MM.1S (cell line): ENCODE measurements at regions not wholly inside any gene's neighbourhood (a gene's known extent, or its start where the extent isn't known, plus 50 kb on each side); places are given as distances from the start of the nearest gene placed in this dataset.

Experiments used
- DNase-seq: peaks from one replicate; pipeline ENCODE4 v3.0.0-alpha.2; 2015
- H2AFZ ChIP-seq: fragments of 300-600 bp; sonication (generic); 2 replicates; pipeline ENCODE4 v1.6.0; 2016; ENCODE audit warnings: antibody characterized with exemption, low read length
- H3F3A ChIP-seq: fragments of 300-600 bp; sonication (generic); 2 replicates; pipeline ENCODE4 v1.6.1; 2016; ENCODE audit warnings: mild to moderate bottlenecking, antibody characterized with exemption, low read length, moderate library complexity, mixed read lengths; ENCODE audit not compliant: insufficient read depth
- H3K27ac ChIP-seq: fragments of 300-600 bp; sonication (generic); 2 replicates; pipeline ENCODE4 v1.5.1; 2016; ENCODE audit warnings: mild to moderate bottlenecking, low read length
- H3K27me3 ChIP-seq: fragments of 300-600 bp; sonication (generic); replicated peaks from 2 replicates; pipeline ENCODE4 v1.6.0; 2016; ENCODE audit warnings: low read length; ENCODE audit not compliant: insufficient read depth
- H3K36me3 ChIP-seq: fragments of 300-600 bp; sonication (generic); replicated peaks from 2 replicates; pipeline ENCODE4 v1.6.1; 2016; ENCODE audit warnings: mild to moderate bottlenecking, low read length, mixed read lengths; ENCODE audit not compliant: insufficient read depth
- H3K4me1 ChIP-seq: fragments of 300-600 bp; sonication (generic); 2 replicates; pipeline ENCODE4 v1.6.1; 2016; ENCODE audit warnings: low read length, mixed read lengths
- H3K4me2 ChIP-seq: fragments of 300-600 bp; sonication (generic); 2 replicates; pipeline ENCODE4 v1.6.0; 2016; ENCODE audit warnings: low read depth, low read length
- H3K4me3 ChIP-seq: fragments of 300-600 bp; sonication (generic); 2 replicates; pipeline ENCODE4 v1.5.1; 2016; ENCODE audit warnings: low read length, mixed read lengths
- H3K79me2 ChIP-seq: fragments of 300-600 bp; sonication (generic); 2 replicates; pipeline ENCODE4 v1.6.1; 2016; ENCODE audit warnings: mixed run types, low read length, mixed read lengths
- H3K9ac ChIP-seq: fragments of 300-600 bp; sonication (generic); 2 replicates; pipeline ENCODE4 v1.6.1; 2016; ENCODE audit warnings: low read length, mixed read lengths
- H3K9me2 ChIP-seq: fragments of 300-600 bp; sonication (generic); replicated peaks from 2 replicates; pipeline ENCODE4 v1.6.1; 2016; ENCODE audit warnings: mild to moderate bottlenecking, low read length, mixed read lengths; ENCODE audit not compliant: insufficient read depth
- H3K9me3 ChIP-seq: fragments of 300-600 bp; sonication (generic); replicated peaks from 2 replicates; pipeline ENCODE4 v1.6.1; 2016; ENCODE audit warnings: mild to moderate bottlenecking, low read length, mixed read lengths; ENCODE audit not compliant: insufficient read depth
- H4K20me1 ChIP-seq: fragments of 300-600 bp; sonication (generic); 2 replicates; pipeline ENCODE4 v1.6.1; 2016; ENCODE audit warnings: mild to moderate bottlenecking, low read length, moderate library complexity, mixed read lengths; ENCODE audit not compliant: insufficient read depth
- CTCF ChIP-seq: fragments of 300-600 bp; sonication (generic); IDR thresholded peaks from 2 replicates; pipeline ENCODE4 v1.5.1; 2016; ENCODE audit warnings: antibody characterized with exemption, low read length, mixed read lengths
- EZH2 ChIP-seq: fragments of 300-600 bp; sonication (generic); optimal IDR thresholded peaks from 2 replicates; pipeline ENCODE3; 2017; ENCODE audit warnings: low read depth, mild to moderate bottlenecking, antibody characterized with exemption, low read length, mixed read lengths
- EZH2phosphoT487 ChIP-seq: fragments of 300-600 bp; sonication (generic); IDR thresholded peaks from 2 replicates; pipeline ENCODE4 v1.6.1; 2018; ENCODE audit warnings: antibody characterized with exemption, low read length

- no peak overlapping the region for H3K4me2 ChIP-seq
- no peak overlapping the region for H3K9ac ChIP-seq
- H2AFZ ChIP-seq = no peak overlapping the region
- no peaks in the 10 kb centered on the region for H3K4me1 ChIP-seq
- DNase-seq = no peak
- TF ChIP-seq EZH2 = no peak
- H3K4me3 ChIP-seq = no peak overlapping the region
- no peaks in the 10 kb centered on the region for H3K9me3 ChIP-seq
- no peaks in the 10 kb centered on the region for H3K27me3 ChIP-seq
- H3K9me2 ChIP-seq = no peaks in the 10 kb centered on the region
- no peaks in the 10 kb centered on the region for H4K20me1 ChIP-seq
- no peak overlapping the region for H3K27ac ChIP-seq
- H3F3A ChIP-seq = no peaks in the 10 kb centered on the region
- H3K79me2 ChIP-seq = no peaks in the 10 kb centered on the region
- no peaks in the 10 kb centered on the region for H3K36me3 ChIP-seq
Observed at GRCh38 chr11:79896258-79896657, 455.4 kb upstream of the TENM4 start.

- no peaks in the 10 kb centered on the region for H3K9me3 ChIP-seq
Observed at GRCh38 chr11:79894111-79894510, 453.3 kb upstream of the TENM4 start.

GRCh38 chr11:79890272-79890671 is 449.4 kb upstream of the TENM4 start:
- no peak for DNase-seq
- no peak overlapping the region for H3K4me2 ChIP-seq
- H3K27me3 ChIP-seq = no peaks in the 10 kb centered on the region
- H3K4me3 ChIP-seq = no peak overlapping the region
- H3K79me2 ChIP-seq = no peaks in the 10 kb centered on the region
- no peaks in the 10 kb centered on the region for H3F3A ChIP-seq
- H2AFZ ChIP-seq = no peak overlapping the region
- no peak overlapping the region for H3K9ac ChIP-seq
- H3K36me3 ChIP-seq = no peaks in the 10 kb centered on the region
- no peaks in the 10 kb centered on the region for H3K9me3 ChIP-seq
- no peak for TF ChIP-seq EZH2
- no peak for TF ChIP-seq CTCF
- TF ChIP-seq EZH2phosphoT487 = no peak
- no peak overlapping the region for H3K27ac ChIP-seq
- H3K4me1 ChIP-seq = no peaks in the 10 kb centered on the region
- H3K9me2 ChIP-seq = no peaks in the 10 kb centered on the region
- H4K20me1 ChIP-seq = no peaks in the 10 kb centered on the region

More at GRCh38 chr11:79894111-79894510, 453.3 kb upstream of the TENM4 start:
- TF ChIP-seq CTCF = no peak
- no peak for TF ChIP-seq EZH2phosphoT487
- TF ChIP-seq EZH2 = no peak
- no peaks in the 10 kb centered on the region for H3K9me2 ChIP-seq
- no peaks in the 10 kb centered on the region for H3F3A ChIP-seq
- no peak overlapping the region for H2AFZ ChIP-seq
- H3K27ac ChIP-seq = no peak overlapping the region
- H3K27me3 ChIP-seq = no peaks in the 10 kb centered on the region
- H3K4me3 ChIP-seq = no peak overlapping the region
- H3K9ac ChIP-seq = no peak overlapping the region
- H3K36me3 ChIP-seq = no peaks in the 10 kb centered on the region
- no peaks in the 10 kb centered on the region for H4K20me1 ChIP-seq
- no peak for DNase-seq
- H3K79me2 ChIP-seq = no peaks in the 10 kb centered on the region
- no peak overlapping the region for H3K4me2 ChIP-seq
- no peaks in the 10 kb centered on the region for H3K4me1 ChIP-seq

GRCh38 chr11:79864882-79865281 is 424.1 kb upstream of the TENM4 start:
- Histone ChIP-seq H3K9me3 (no peaks in the 10 kb centered on the region), H3F3A (no peaks in the 10 kb centered on the region), H4K20me1 (no peaks in the 10 kb centered on the region), H3K79me2 (no peaks in the 10 kb centered on the region), H3K27ac (no peak overlapping the region), H3K4me2 (no peak overlapping the region), H3K4me3 (no peak overlapping the region), H3K9me2 (no peaks in the 10 kb centered on the region), H3K36me3 (no peaks in the 10 kb centered on the region), H2AFZ (no peak overlapping the region), H3K27me3 (no peaks in the 10 kb centered on the region), H3K9ac (no peak overlapping the region), H3K4me1 (no peaks in the 10 kb centered on the region)
- TF ChIP-seq EZH2 (no peak), EZH2phosphoT487 (no peak)
- no peak for DNase-seq
